ENCODE measurements at regions not wholly inside any gene's neighbourhood (a gene's known extent, or its start where the extent isn't known, plus 50 kb on each side); places are given as distances from the start of the nearest gene placed in this dataset.

- Histone ChIP-seq H3K27ac (ENCODE audit: low read length) (no peak overlapping the region), H3K27me3 (ENCODE audit: low read length) (peaks cover 53% of the 10 kb centered on the region), H3K36me3 (ENCODE audit: low read depth, low read length) (no peaks in the 10 kb centered on the region), H3K4me3 (ENCODE audit: low read length) (no peak overlapping the region), H3K79me2 (ENCODE audit: low read length) (no peaks in the 10 kb centered on the region), H3F3A (ENCODE audit: low read length, unreplicated experiment) (no peaks in the 10 kb centered on the region), H3K9me3 (ENCODE audit: low read length) (no peaks in the 10 kb centered on the region), H2AFZ (ENCODE audit: low read length) (no peak overlapping the region), H3K4me1 (ENCODE audit: insufficient read depth, low read length) (no peaks in the 10 kb centered on the region), H3K4me2 (ENCODE audit: low read length) (no peak overlapping the region), H4K20me1 (ENCODE audit: low read length) (no peaks in the 10 kb centered on the region), H3K9me2 (replicated peaks; ENCODE audit: low read length) (no peaks in the 10 kb centered on the region), H3K9ac (ENCODE audit: low read length) (no peak overlapping the region)
- ChIA-PET CTCF (no interaction called here), POLR2A (ENCODE audit: unreplicated experiment) (no interaction called here)
- DNase-seq (no peak), ATAC-seq (no peak)
- no peak for TF ChIP-seq EZH2 (IDR thresholded peaks at IDR 0.05; ENCODE audit: low read length, unreplicated experiment)
- TF ChIP-seq CTCF (conservative IDR thresholded peaks at IDR 0.05; ENCODE audit: low read depth, low read length): no peak
- no peak for TF ChIP-seq EZH2phosphoT487 (IDR thresholded peaks at IDR 0.05; ENCODE audit: borderline replicate concordance, low read length)
- BruUV-seq (replicated peaks): no TSS peak
- intact Hi-C loops (cut with micrococcal nuclease): no loop called here
Observed at GRCh38 chr7:24502135-24502488, 71.1 kb upstream of the PALS2 start.

GRCh38 chr7:24503506-24503905, 69.7 kb upstream of the PALS2 start:
- Histone ChIP-seq H3K4me1 (ENCODE audit: insufficient read depth, low read length) (no peaks in the 10 kb centered on the region), H3K9ac (ENCODE audit: low read length) (no peak overlapping the region), H3K27me3 (ENCODE audit: low read length) (peaks cover 43% of the 10 kb centered on the region), H3K9me3 (ENCODE audit: low read length) (no peaks in the 10 kb centered on the region), H3K79me2 (ENCODE audit: low read length) (no peaks in the 10 kb centered on the region), H3K27ac (ENCODE audit: low read length) (no peak overlapping the region), H3K36me3 (ENCODE audit: low read depth, low read length) (no peaks in the 10 kb centered on the region), H3F3A (ENCODE audit: low read length, unreplicated experiment) (no peaks in the 10 kb centered on the region), H3K4me2 (ENCODE audit: low read length) (no peak overlapping the region), H3K4me3 (ENCODE audit: low read length) (no peak overlapping the region), H3K9me2 (replicated peaks; ENCODE audit: low read length) (no peaks in the 10 kb centered on the region), H2AFZ (ENCODE audit: low read length) (no peak overlapping the region), H4K20me1 (ENCODE audit: low read length) (no peaks in the 10 kb centered on the region)
- intact Hi-C loops (cut with micrococcal nuclease): no loop called here
- no peak for TF ChIP-seq CTCF (conservative IDR thresholded peaks at IDR 0.05; ENCODE audit: low read depth, low read length)
- TF ChIP-seq EZH2 (IDR thresholded peaks at IDR 0.05; ENCODE audit: low read length, unreplicated experiment): no peak
- no peak for TF ChIP-seq EZH2phosphoT487 (IDR thresholded peaks at IDR 0.05; ENCODE audit: borderline replicate concordance, low read length)
- BruUV-seq (replicated peaks): no TSS peak
- ChIA-PET POLR2A (ENCODE audit: unreplicated experiment) (no interaction called here), CTCF (no interaction called here)
- DNase-seq (no peak), ATAC-seq (no peak)

- Histone ChIP-seq H3K4me2 (ENCODE audit: low read length) (no peak overlapping the region), H3K79me2 (ENCODE audit: low read length) (no peaks in the 10 kb centered on the region), H3K9ac (ENCODE audit: low read length) (no peak overlapping the region), H3F3A (ENCODE audit: low read length, unreplicated experiment) (no peaks in the 10 kb centered on the region), H3K4me1 (ENCODE audit: insufficient read depth, low read length) (no peaks in the 10 kb centered on the region), H4K20me1 (ENCODE audit: low read length) (no peaks in the 10 kb centered on the region), H3K36me3 (ENCODE audit: low read depth, low read length) (no peaks in the 10 kb centered on the region), H3K9me2 (replicated peaks; ENCODE audit: low read length) (no peaks in the 10 kb centered on the region), H3K9me3 (ENCODE audit: low read length) (no peaks in the 10 kb centered on the region), H3K4me3 (ENCODE audit: low read length) (no peak overlapping the region), H3K27ac (ENCODE audit: low read length) (no peak overlapping the region), H3K27me3 (ENCODE audit: low read length) (peaks cover 39% of the 10 kb centered on the region), H2AFZ (ENCODE audit: low read length) (no peak overlapping the region)
- BruUV-seq (replicated peaks): no TSS peak
- no peak for ATAC-seq
- ChIA-PET POLR2A (ENCODE audit: unreplicated experiment) (no interaction called here), CTCF (no interaction called here)
- no peak for DNase-seq
- intact Hi-C loops (cut with micrococcal nuclease): no loop called here
- TF ChIP-seq CTCF (conservative IDR thresholded peaks at IDR 0.05; ENCODE audit: low read depth, low read length): no peak
Observed at GRCh38 chr7:24504040-24504439, 69.2 kb upstream of the PALS2 start.

Measured in PC-3 (cell line).